C4-2B (cell line): ENCODE measurements at regions not wholly inside any gene's neighbourhood (a gene's known extent, or its start where the extent isn't known, plus 50 kb on each side); places are given as distances from the start of the nearest gene placed in this dataset.

ENCODE experiments used
- ZFX ChIP-seq: fragments of 450-650 bp; IDR thresholded peaks from 2 replicates; pipeline ENCODE4 v1.6.1; 2017
- TF ChIP-seq, protein P1 (sequence below): fragments of 450-650 bp; conservative IDR thresholded peaks from 2 replicates; pipeline ENCODE4 v1.5.1; 2017; ENCODE audit warnings: mild to moderate bottlenecking

DNA sequence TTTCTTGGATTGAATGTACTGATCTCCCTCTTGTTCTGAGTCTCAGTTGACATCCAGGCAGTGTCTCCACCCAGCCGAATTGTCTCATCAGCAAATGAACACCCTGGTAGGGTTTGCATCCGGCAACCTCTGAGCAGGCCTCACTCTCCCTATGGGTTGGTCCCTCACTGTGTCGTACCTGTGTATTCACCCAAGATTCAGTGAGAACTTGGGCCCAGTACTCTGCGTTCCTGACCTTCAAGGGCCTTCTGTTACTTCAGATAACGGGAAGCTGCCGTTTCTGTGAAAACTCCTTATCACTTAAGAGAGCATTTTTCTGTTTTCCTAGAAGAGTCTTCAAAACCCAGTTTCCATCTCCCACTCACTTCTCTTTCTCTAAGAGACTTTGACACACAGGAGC lies 915.6 kb downstream of the TBC1D22A start:
- TF ChIP-seq, protein P1, sequence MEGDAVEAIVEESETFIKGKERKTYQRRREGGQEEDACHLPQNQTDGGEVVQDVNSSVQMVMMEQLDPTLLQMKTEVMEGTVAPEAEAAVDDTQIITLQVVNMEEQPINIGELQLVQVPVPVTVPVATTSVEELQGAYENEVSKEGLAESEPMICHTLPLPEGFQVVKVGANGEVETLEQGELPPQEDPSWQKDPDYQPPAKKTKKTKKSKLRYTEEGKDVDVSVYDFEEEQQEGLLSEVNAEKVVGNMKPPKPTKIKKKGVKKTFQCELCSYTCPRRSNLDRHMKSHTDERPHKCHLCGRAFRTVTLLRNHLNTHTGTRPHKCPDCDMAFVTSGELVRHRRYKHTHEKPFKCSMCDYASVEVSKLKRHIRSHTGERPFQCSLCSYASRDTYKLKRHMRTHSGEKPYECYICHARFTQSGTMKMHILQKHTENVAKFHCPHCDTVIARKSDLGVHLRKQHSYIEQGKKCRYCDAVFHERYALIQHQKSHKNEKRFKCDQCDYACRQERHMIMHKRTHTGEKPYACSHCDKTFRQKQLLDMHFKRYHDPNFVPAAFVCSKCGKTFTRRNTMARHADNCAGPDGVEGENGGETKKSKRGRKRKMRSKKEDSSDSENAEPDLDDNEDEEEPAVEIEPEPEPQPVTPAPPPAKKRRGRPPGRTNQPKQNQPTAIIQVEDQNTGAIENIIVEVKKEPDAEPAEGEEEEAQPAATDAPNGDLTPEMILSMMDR, result no peak
- no peak for TF ChIP-seq ZFX
